ENCODE measurements at regions not wholly inside any gene's neighbourhood (a gene's known extent, or its start where the extent isn't known, plus 50 kb on each side); places are given as distances from the start of the nearest gene placed in this dataset.

DNA sequence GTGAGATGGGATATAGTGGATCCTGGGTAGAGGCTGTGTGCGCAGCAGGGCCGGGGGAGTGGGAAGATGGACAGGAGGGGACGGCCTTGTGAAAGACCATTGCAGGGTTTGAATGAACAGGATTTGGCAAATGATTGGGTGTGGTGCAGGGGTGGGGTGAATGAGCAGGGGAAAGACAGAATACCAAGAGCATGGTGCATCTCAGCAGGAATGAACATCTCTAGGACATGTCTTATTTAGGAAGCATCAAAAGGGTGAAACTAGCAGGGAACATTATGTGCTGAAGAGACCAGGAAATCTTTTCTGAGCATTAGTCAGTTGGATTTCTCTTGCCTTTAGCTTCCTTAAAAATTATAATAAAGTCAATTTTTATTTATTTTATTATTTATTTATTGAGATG is 60.6 kb upstream of the SLC2A1 start:
- no peak overlapping the region for H2AFZ ChIP-seq (ENCODE audit: insufficient read depth, low read depth, low read length, poor library complexity, severe bottlenecking)
- no peak for TF ChIP-seq CTCF (IDR thresholded peaks at IDR 0.05)

DNA sequence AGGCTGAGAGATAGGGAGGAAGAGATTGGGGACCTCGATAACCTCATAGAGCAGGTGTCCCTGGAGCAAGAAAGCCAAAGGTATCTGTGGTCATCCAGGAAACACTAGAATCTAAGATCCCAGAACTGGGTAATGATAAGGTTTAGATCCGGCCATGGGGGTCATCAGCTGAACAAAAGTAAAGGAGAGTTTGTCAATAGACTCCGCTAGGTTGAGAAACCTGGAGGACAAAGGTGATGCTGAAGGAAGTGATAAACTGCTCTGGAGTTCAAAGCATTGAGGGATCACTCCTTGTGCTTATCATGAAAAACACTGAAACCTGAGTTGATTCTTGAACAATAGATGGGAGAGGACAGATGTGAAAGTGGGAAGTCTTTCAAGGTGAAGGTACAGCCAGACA is 59.5 kb upstream of the SLC2A1 start:
- H3K4me1 ChIP-seq (ENCODE audit: control insufficient read depth in 1 of 2, insufficient read depth in 2 of 2, low read length in 2 of 2), result no peaks in the 10 kb centered on the region
- peaks cover 5 to 10% (median 7%) of the 10 kb centered on the region in 3 donors for H3K27me3 Mint-ChIP-seq (ENCODE audit: low read depth in 3 of 3)
- DNase-seq, result no peak
- H3K4me3 ChIP-seq (replicated peaks in 1 of 3; ENCODE audit: low read depth in 2 of 3, low read length in 3 of 3), result no peak overlapping the region
- TF ChIP-seq CTCF (IDR thresholded peaks at IDR 0.05), result no peak
- no peaks in the 10 kb centered on the region for H3K9me3 ChIP-seq (replicated peaks in 1 of 2; ENCODE audit: control insufficient read depth in 1 of 2, insufficient read depth in 1 of 2, low read length in 2 of 2)
- intact Hi-C loops (cut with micrococcal nuclease), result no loop called here
- H3K4me3 Mint-ChIP-seq, result no peak overlapping the region
- H3K36me3 ChIP-seq (replicated peaks in 1 of 2; ENCODE audit: control insufficient read depth in 1 of 2, insufficient read depth in 2 of 2, low read length in 2 of 2), result no peaks in the 10 kb centered on the region
- no peaks in the 10 kb centered on the region for H3K79me2 ChIP-seq (ENCODE audit: insufficient read depth, low read length)
- H3K4me1 Mint-ChIP-seq, result no peaks in the 10 kb centered on the region
- peaks cover 0 to 1% (median 0%) of the 10 kb centered on the region in 7 donors for H3K9me3 Mint-ChIP-seq
- no peak overlapping the region for H3K27ac Mint-ChIP-seq
- H3K9ac ChIP-seq (ENCODE audit: insufficient read depth, low read length, poor library complexity, severe bottlenecking), result no peak overlapping the region
- H3K36me3 Mint-ChIP-seq, result no peaks in the 10 kb centered on the region
- no peak overlapping the region for H3K4me2 ChIP-seq (replicated peaks; ENCODE audit: extremely low read depth, low read length, poor library complexity, severe bottlenecking)
- no peak overlapping the region for H3K27ac ChIP-seq (ENCODE audit: low read depth in 1 of 2, low read length in 2 of 2)
- H3K27me3 ChIP-seq (ENCODE audit: control insufficient read depth in 2 of 2, insufficient read depth in 2 of 2, low read length in 2 of 2), result no peaks in the 10 kb centered on the region
- 86% methylated on average over 3 of the region's 3 CpGs for WGBS (ENCODE audit: insufficient coverage)
- H2AFZ ChIP-seq (ENCODE audit: insufficient read depth, low read depth, low read length, poor library complexity, severe bottlenecking), result no peak overlapping the region
- H4K20me1 ChIP-seq (ENCODE audit: insufficient read depth, low read length), result no peaks in the 10 kb centered on the region

More for the DNA sequence above, 60.6 kb upstream of the SLC2A1 start:
- Histone ChIP-seq H3K9me3 (replicated peaks in 1 of 2; ENCODE audit: control insufficient read depth in 1 of 2, insufficient read depth in 1 of 2, low read length in 2 of 2) (no peaks in the 10 kb centered on the region), H3K4me2 (replicated peaks; ENCODE audit: extremely low read depth, low read length, poor library complexity, severe bottlenecking) (no peak overlapping the region), H3K4me3 (replicated peaks in 1 of 3; ENCODE audit: low read depth in 2 of 3, low read length in 3 of 3) (no peak overlapping the region), H3K9ac (ENCODE audit: insufficient read depth, low read length, poor library complexity, severe bottlenecking) (no peak overlapping the region), H3K27ac (ENCODE audit: low read depth in 1 of 2, low read length in 2 of 2) (no peak overlapping the region), H3K4me1 (ENCODE audit: control insufficient read depth in 1 of 2, insufficient read depth in 2 of 2, low read length in 2 of 2) (no peaks in the 10 kb centered on the region), H3K27me3 (ENCODE audit: control insufficient read depth in 2 of 2, insufficient read depth in 2 of 2, low read length in 2 of 2) (no peaks in the 10 kb centered on the region), H3K36me3 (replicated peaks in 1 of 2; ENCODE audit: control insufficient read depth in 1 of 2, insufficient read depth in 2 of 2, low read length in 2 of 2) (no peaks in the 10 kb centered on the region), H4K20me1 (ENCODE audit: insufficient read depth, low read length) (no peaks in the 10 kb centered on the region), H3K79me2 (ENCODE audit: insufficient read depth, low read length) (no peaks in the 10 kb centered on the region)
- no peak overlapping the region for H3K4me3 Mint-ChIP-seq
- no peak for DNase-seq
- H3K27ac Mint-ChIP-seq, result no peak overlapping the region
- 97% methylated on average over 3 of the region's 3 CpGs for WGBS (ENCODE audit: insufficient coverage)
- H3K36me3 Mint-ChIP-seq, result no peaks in the 10 kb centered on the region
- peaks cover 0 to 1% (median 0%) of the 10 kb centered on the region in 7 donors for H3K9me3 Mint-ChIP-seq
- intact Hi-C loops (cut with micrococcal nuclease), result no loop called here
- H3K27me3 Mint-ChIP-seq (ENCODE audit: low read depth in 3 of 3), result peaks cover 2 to 7% (median 6%) of the 10 kb centered on the region in 3 donors
- H3K4me1 Mint-ChIP-seq, result no peaks in the 10 kb centered on the region

Data from CD14-positive monocyte (primary cell).